GM21529 (cell line): ENCODE measurements at regions not wholly inside any gene's neighbourhood (a gene's known extent, or its start where the extent isn't known, plus 50 kb on each side); places are given as distances from the start of the nearest gene placed in this dataset.

Source experiments
- ATAC-seq: cut with Tn5 transposase; IDR thresholded peaks from one replicate; pipeline ENCODE4 v1.9.1; 2021; ENCODE audit not compliant: unreplicated experiment

DNA sequence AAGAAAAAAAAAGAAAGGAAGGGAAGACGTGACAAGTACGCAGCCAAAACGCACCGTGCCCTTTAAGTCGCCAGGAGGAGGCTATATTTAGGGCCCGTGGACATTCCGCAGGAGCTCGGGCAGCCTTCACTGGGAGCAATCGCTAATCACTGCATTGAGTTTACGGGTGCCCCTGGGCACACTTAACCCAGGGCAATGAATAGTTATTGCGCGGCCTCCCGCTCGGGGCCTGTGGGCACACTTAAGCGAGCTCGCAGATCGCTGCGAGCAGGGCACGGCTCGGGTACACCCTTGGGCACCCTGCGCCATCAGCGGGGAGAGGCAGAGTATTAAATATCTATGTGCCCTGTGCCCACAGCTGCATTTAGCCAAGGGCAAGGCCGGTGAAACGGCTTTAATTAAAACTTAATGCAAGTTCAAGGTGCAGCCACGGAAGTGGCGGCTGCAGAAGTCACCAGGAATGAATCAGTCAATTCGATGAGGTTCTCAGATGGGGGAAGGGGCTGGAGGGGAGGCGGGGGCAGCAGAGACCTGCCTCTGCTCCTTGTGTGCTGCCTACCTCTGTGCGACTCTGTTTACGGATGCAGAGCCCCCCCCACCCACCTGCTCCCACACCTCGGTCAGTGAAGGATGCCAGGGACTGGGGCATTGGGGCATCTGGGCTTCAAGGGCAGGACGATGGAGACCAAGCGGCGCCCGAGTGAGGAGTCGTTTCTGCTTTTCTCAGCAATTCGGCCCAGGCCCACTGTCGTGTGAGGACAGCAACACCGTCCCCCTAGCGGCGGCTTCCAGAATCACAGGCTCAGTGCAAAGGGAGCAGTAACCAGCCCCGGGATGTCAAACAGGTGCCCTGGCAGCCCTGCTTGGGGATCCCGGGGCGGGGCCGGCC, 51.8 kb upstream of the TARDBP start:
- ATAC-seq = no peak

DNA sequence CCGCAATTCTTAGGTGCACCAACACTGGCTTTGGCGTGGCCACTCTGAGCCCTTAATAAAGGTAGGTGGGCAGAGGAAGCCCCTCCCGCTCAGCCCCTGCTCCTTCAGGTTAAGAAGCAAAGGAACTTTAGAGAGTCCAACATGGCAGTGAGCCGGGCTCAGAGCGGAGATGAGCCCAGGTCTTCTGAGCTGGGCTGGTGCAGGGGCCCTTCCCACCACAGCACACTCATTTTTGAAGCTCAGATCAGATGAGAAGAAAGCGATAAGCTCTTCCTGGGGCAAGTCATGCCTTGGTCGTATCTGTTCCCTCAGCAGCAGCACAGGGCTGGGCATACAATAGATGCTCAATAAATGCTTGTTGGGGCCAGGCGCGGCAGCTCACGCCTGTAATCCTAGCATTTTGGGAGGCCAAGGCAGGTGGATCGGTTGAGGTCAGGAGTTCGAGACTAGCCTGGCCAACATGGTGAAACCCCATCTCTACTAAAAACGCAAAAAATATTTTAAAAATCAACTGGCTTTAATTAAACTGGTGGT, 51.1 kb upstream of the TARDBP start:
- no peak for ATAC-seq

DNA sequence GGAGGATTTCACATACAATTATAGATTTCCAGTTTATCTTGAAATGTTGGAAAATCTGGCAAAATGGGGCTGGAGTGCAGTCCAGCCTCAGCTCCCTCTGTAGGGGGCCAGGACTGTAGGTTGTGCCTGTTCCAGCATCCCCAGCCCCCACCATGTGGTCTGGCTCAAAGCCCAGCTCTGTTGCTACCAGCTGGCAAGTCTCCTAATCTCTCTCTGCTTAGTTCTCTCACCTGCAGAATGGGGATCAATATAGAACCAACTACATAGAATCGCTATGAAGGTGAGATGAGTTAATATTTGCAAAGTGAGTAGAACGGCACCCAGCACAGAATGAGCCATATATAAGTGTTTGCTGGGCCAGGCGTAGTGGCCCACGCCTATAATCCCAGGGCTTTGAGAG, 50.0 kb upstream of the TARDBP start:
- ATAC-seq = no peak
